ENCODE measurements at regions not wholly inside any gene's neighbourhood (a gene's known extent, or its start where the extent isn't known, plus 50 kb on each side); places are given as distances from the start of the nearest gene placed in this dataset.

GRCh38 chr11:115761348-115761747, 257.1 kb upstream of the CADM1 start:
- TF ChIP-seq CTCF (IDR thresholded peaks at IDR 0.05) (no peak), POLR2A (IDR thresholded peaks at IDR 0.05) (no peak)
